ENCODE measurements at regions not wholly inside any gene's neighbourhood (a gene's known extent, or its start where the extent isn't known, plus 50 kb on each side); places are given as distances from the start of the nearest gene placed in this dataset.

GRCh38 chr15:96894659-96895058 is 564.2 kb downstream of the NR2F2 start:
- Mint-ChIP-seq H3K36me3 (ENCODE audit: unreplicated experiment) (no peaks in the 10 kb centered on the region), H3K27ac (ENCODE audit: unreplicated experiment) (no peak overlapping the region), H3K4me1 (ENCODE audit: unreplicated experiment) (peaks cover 26% of the 10 kb centered on the region), H3K27me3 (ENCODE audit: unreplicated experiment) (peaks cover 5% of the 10 kb centered on the region), H3K4me3 (ENCODE audit: unreplicated experiment) (no peak overlapping the region), H3K9me3 (ENCODE audit: unreplicated experiment) (no peaks in the 10 kb centered on the region)
- no peak for DNase-seq (ENCODE audit: extremely low spot score, unreplicated experiment)
- no peak for TF ChIP-seq CTCF (IDR thresholded peaks at IDR 0.05)

- Mint-ChIP-seq H3K4me1 (ENCODE audit: unreplicated experiment) (peaks cover 16% of the 10 kb centered on the region), H3K27me3 (ENCODE audit: unreplicated experiment) (no peaks in the 10 kb centered on the region)
- no peak for TF ChIP-seq CTCF (IDR thresholded peaks at IDR 0.05)
Measured at GRCh38 chr15:96896766-96897165, 566.3 kb downstream of the NR2F2 start.

GRCh38 chr15:96914081-96914480 is 583.6 kb downstream of the NR2F2 start:
- Mint-ChIP-seq H3K4me3 (ENCODE audit: unreplicated experiment) (no peak overlapping the region), H3K9me3 (ENCODE audit: unreplicated experiment) (peaks cover 29% of the 10 kb centered on the region), H3K4me1 (ENCODE audit: unreplicated experiment) (no peaks in the 10 kb centered on the region), H3K36me3 (ENCODE audit: unreplicated experiment) (peaks cover 3% of the 10 kb centered on the region), H3K27me3 (ENCODE audit: unreplicated experiment) (no peaks in the 10 kb centered on the region), H3K27ac (ENCODE audit: unreplicated experiment) (no peak overlapping the region)
- DNase-seq (ENCODE audit: extremely low spot score, unreplicated experiment): no peak
- no peak for TF ChIP-seq CTCF (IDR thresholded peaks at IDR 0.05)

More at GRCh38 chr15:96896766-96897165, 566.3 kb downstream of the NR2F2 start:
- H3K9me3 Mint-ChIP-seq (ENCODE audit: unreplicated experiment): peaks cover 8% of the 10 kb centered on the region
- no peak for DNase-seq (ENCODE audit: extremely low spot score, unreplicated experiment)
- H3K4me3 Mint-ChIP-seq (ENCODE audit: unreplicated experiment): no peak overlapping the region
- H3K36me3 Mint-ChIP-seq (ENCODE audit: unreplicated experiment): no peaks in the 10 kb centered on the region
- no peak overlapping the region for H3K27ac Mint-ChIP-seq (ENCODE audit: unreplicated experiment)

- no peak for TF ChIP-seq CTCF (IDR thresholded peaks at IDR 0.05)
- Mint-ChIP-seq H3K4me3 (ENCODE audit: unreplicated experiment) (no peak overlapping the region), H3K27ac (ENCODE audit: unreplicated experiment) (no peak overlapping the region), H3K27me3 (ENCODE audit: unreplicated experiment) (no peaks in the 10 kb centered on the region), H3K9me3 (ENCODE audit: unreplicated experiment) (peaks cover 33% of the 10 kb centered on the region), H3K4me1 (ENCODE audit: unreplicated experiment) (no peaks in the 10 kb centered on the region), H3K36me3 (ENCODE audit: unreplicated experiment) (peaks cover 3% of the 10 kb centered on the region)
- no peak for DNase-seq (ENCODE audit: extremely low spot score, unreplicated experiment)
Measured at GRCh38 chr15:96916750-96917149, 586.2 kb downstream of the NR2F2 start.

GRCh38 chr15:96924570-96924969 is 594.1 kb downstream of the NR2F2 start:
- Mint-ChIP-seq H3K4me1 (ENCODE audit: unreplicated experiment) (no peaks in the 10 kb centered on the region), H3K27ac (ENCODE audit: unreplicated experiment) (no peak overlapping the region), H3K36me3 (ENCODE audit: unreplicated experiment) (no peaks in the 10 kb centered on the region), H3K9me3 (ENCODE audit: unreplicated experiment) (peaks cover 9% of the 10 kb centered on the region), H3K27me3 (ENCODE audit: unreplicated experiment) (no peaks in the 10 kb centered on the region), H3K4me3 (ENCODE audit: unreplicated experiment) (no peak overlapping the region)
- no peak for DNase-seq (ENCODE audit: extremely low spot score, unreplicated experiment)
- no peak for TF ChIP-seq CTCF (IDR thresholded peaks at IDR 0.05)

Data from osteocyte (in vitro differentiated cells).